Stimulated activated naive B cell treated with anti-CD40 and anti-IgM and Interleukin-4, amounts not matched to agents 10 μg/mL and 1 μg/mL and 100 μg/mL, for 72 hours (primary cell): ENCODE measurements at regions not wholly inside any gene's neighbourhood (a gene's known extent, or its start where the extent isn't known, plus 50 kb on each side); places are given as distances from the start of the nearest gene placed in this dataset.
"Not testable (repeated sequence)": the region's sequence is repeated elsewhere in the genome, so short reads cannot be mapped to it uniquely, and the experiment has no call there.

Experiments used
- ATAC-seq, 2 donors: fragments of 150-1000 bp; cut with Tn5 transposase; replicated peaks; 2 replicates each; pipeline ENCODE4 v1.10.0; 2021; ENCODE audit warnings: moderate library complexity in 1 of 2
- DNase-seq: peaks from one replicate; pipeline ENCODE4 v3.0.0; 2021
- H3K27ac Mint-ChIP-seq: one replicate; pipeline ENCODE4 v1.8.0; 2022; ENCODE audit warnings: mild to moderate bottlenecking, mixed read lengths
- H3K27me3 Mint-ChIP-seq, 2 donors: one replicate each; pipeline ENCODE4 v1.8.0; 2022; ENCODE audit warnings: mixed read lengths in 2 of 2
- H3K36me3 Mint-ChIP-seq, 2 donors: one replicate each; pipeline ENCODE4 v1.8.0; 2022; ENCODE audit warnings: mixed read lengths in 2 of 2, mild to moderate bottlenecking in 1 of 2
- H3K4me1 Mint-ChIP-seq, 2 donors: one replicate each; pipeline ENCODE4 v1.8.0; 2022; ENCODE audit warnings: mixed read lengths in 2 of 2, mild to moderate bottlenecking in 1 of 2
- H3K4me3 Mint-ChIP-seq, 2 donors: one replicate each; pipeline ENCODE4 v1.8.0; 2022; ENCODE audit warnings: mild to moderate bottlenecking in 2 of 2, mixed read lengths in 2 of 2, moderate library complexity in 1 of 2
- H3K9me3 Mint-ChIP-seq, 2 donors: one replicate each; pipeline ENCODE4 v1.8.0; 2022; ENCODE audit warnings: mixed read lengths in 2 of 2, mild to moderate bottlenecking in 1 of 2

GRCh38 chr7:112540839-112541577, 60.2 kb downstream of the LSMEM1 start:
- ATAC-seq: no peak
- Mint-ChIP-seq H3K27ac (no peak overlapping the region), H3K4me1 (no peaks in the 10 kb centered on the region), H3K4me3 (no peak overlapping the region), H3K36me3 (no peaks in the 10 kb centered on the region), H3K27me3 (peaks cover 13 to 16% of the 10 kb centered on the region in 2 donors), H3K9me3 (peaks cover 0 to 3% of the 10 kb centered on the region in 2 donors)
- no peak for DNase-seq

GRCh38 chr7:112546723-112547513, 66.1 kb downstream of the LSMEM1 start:
- Mint-ChIP-seq H3K4me1 (no peaks in the 10 kb centered on the region), H3K27ac (no peak overlapping the region), H3K4me3 (no peak overlapping the region), H3K9me3 (peaks cover 0 to 3% of the 10 kb centered on the region in 2 donors), H3K36me3 (no peaks in the 10 kb centered on the region), H3K27me3 (peaks cover 20 to 35% of the 10 kb centered on the region in 2 donors)
- no peak for DNase-seq
- no peak for ATAC-seq

GRCh38 chr7:112547916-112548315, 67.1 kb downstream of the LSMEM1 start:
- ATAC-seq (no peak), DNase-seq (no peak)

GRCh38 chr7:112550468-112551060, 69.8 kb downstream of the LSMEM1 start:
- DNase-seq (peak; percentile 21), ATAC-seq (peak; percentile 63 to 77)
- no peak overlapping the region for H3K27ac Mint-ChIP-seq
- H3K27me3 Mint-ChIP-seq: peaks cover 10 to 21% of the 10 kb centered on the region in 2 donors
- H3K4me1 Mint-ChIP-seq: no peaks in the 10 kb centered on the region
- H3K4me3 Mint-ChIP-seq: no peak overlapping the region
- H3K36me3 Mint-ChIP-seq: no peaks in the 10 kb centered on the region
- no peaks in the 10 kb centered on the region for H3K9me3 Mint-ChIP-seq

More at GRCh38 chr7:112547916-112548315, 67.1 kb downstream of the LSMEM1 start:
- no peak overlapping the region for H3K27ac Mint-ChIP-seq
- no peak overlapping the region for H3K4me3 Mint-ChIP-seq
- peaks cover 20 to 35% of the 10 kb centered on the region in 2 donors for H3K27me3 Mint-ChIP-seq
- no peaks in the 10 kb centered on the region for H3K36me3 Mint-ChIP-seq
- no peaks in the 10 kb centered on the region for H3K4me1 Mint-ChIP-seq
- peaks cover 0 to 3% of the 10 kb centered on the region in 2 donors for H3K9me3 Mint-ChIP-seq

- H3K9me3 Mint-ChIP-seq, ATAC-seq, H3K4me1 Mint-ChIP-seq, DNase-seq, H3K4me3 Mint-ChIP-seq, H3K27ac Mint-ChIP-seq, H3K36me3 Mint-ChIP-seq: not testable (repeated sequence)
- H3K27me3 Mint-ChIP-seq: peaks cover 2 to 13% of the 10 kb centered on the region in 2 donors
Measured at GRCh38 chr7:112551521-112551920, 70.7 kb downstream of the LSMEM1 start.

- H3K4me3 Mint-ChIP-seq: no peak overlapping the region
- peaks cover 7 to 8% of the 10 kb centered on the region in 2 donors for H3K4me1 Mint-ChIP-seq
- peaks cover under 1 to 2% of the 10 kb centered on the region in 2 donors for H3K27me3 Mint-ChIP-seq
- no peaks in the 10 kb centered on the region for H3K36me3 Mint-ChIP-seq
- no peak overlapping the region for H3K27ac Mint-ChIP-seq
- no peaks in the 10 kb centered on the region for H3K9me3 Mint-ChIP-seq
- ATAC-seq (no peak), DNase-seq (no peak)
Measured at GRCh38 chr7:112554591-112554990, 73.8 kb downstream of the LSMEM1 start.

GRCh38 chr7:112556633-112557032, 75.8 kb downstream of the LSMEM1 start:
- Mint-ChIP-seq H3K27ac (no peak overlapping the region), H3K9me3 (no peaks in the 10 kb centered on the region), H3K27me3 (peaks cover 15 to 17% of the 10 kb centered on the region in 2 donors), H3K4me3 (no peak overlapping the region), H3K4me1 (peaks cover 12 to 14% of the 10 kb centered on the region in 2 donors), H3K36me3 (no peaks in the 10 kb centered on the region)
- DNase-seq (no peak), ATAC-seq (peak; percentile 97 to 99)

- no peak overlapping the region for H3K27ac Mint-ChIP-seq
- H3K9me3 Mint-ChIP-seq: no peaks in the 10 kb centered on the region
- H3K4me3 Mint-ChIP-seq: no peak overlapping the region
- DNase-seq (no peak), ATAC-seq (no peak)
- peaks cover 20 to 23% of the 10 kb centered on the region in 2 donors for H3K27me3 Mint-ChIP-seq
- no peaks in the 10 kb centered on the region for H3K36me3 Mint-ChIP-seq
- H3K4me1 Mint-ChIP-seq: peaks cover under 1% of the 10 kb centered on the region in 2 donors
Measured at GRCh38 chr7:112566442-112567324, 85.9 kb downstream of the LSMEM1 start.

GRCh38 chr7:112567388-112567787, 86.6 kb downstream of the LSMEM1 start:
- Mint-ChIP-seq H3K9me3 (no peaks in the 10 kb centered on the region), H3K27ac (no peak overlapping the region), H3K36me3 (no peaks in the 10 kb centered on the region), H3K4me3 (no peak overlapping the region), H3K4me1 (peaks cover 6 to 8% of the 10 kb centered on the region in 2 donors), H3K27me3 (peaks cover 20 to 23% of the 10 kb centered on the region in 2 donors)
- ATAC-seq: no peak
- no peak for DNase-seq

GRCh38 chr7:112571852-112572607, 91.2 kb downstream of the LSMEM1 start:
- DNase-seq (no peak), ATAC-seq (peak in 1 of 2 donors; percentile 31)
- Mint-ChIP-seq H3K9me3 (peaks cover 9 to 10% of the 10 kb centered on the region in 2 donors), H3K4me1 (peaks cover 16 to 19% of the 10 kb centered on the region in 2 donors), H3K36me3 (peaks cover 2 to 3% of the 10 kb centered on the region in 2 donors), H3K4me3 (no peak overlapping the region), H3K27ac (no peak overlapping the region), H3K27me3 (peaks cover 8 to 9% of the 10 kb centered on the region in 2 donors)

- Mint-ChIP-seq H3K27me3 (peaks cover 8 to 9% of the 10 kb centered on the region in 2 donors), H3K36me3 (peaks cover 2 to 3% of the 10 kb centered on the region in 2 donors), H3K4me3 (no peak overlapping the region), H3K4me1 (peaks cover 16 to 19% of the 10 kb centered on the region in 2 donors), H3K9me3 (peaks cover 10 to 13% of the 10 kb centered on the region in 2 donors), H3K27ac (no peak overlapping the region)
- DNase-seq (no peak), ATAC-seq (peak; percentile 70 to 71)
Measured at GRCh38 chr7:112572669-112573301, 92.0 kb downstream of the LSMEM1 start.

GRCh38 chr7:112573302-112574039, 92.7 kb downstream of the LSMEM1 start:
- Mint-ChIP-seq H3K9me3 (peaks cover 10 to 13% of the 10 kb centered on the region in 2 donors), H3K4me1 (peaks cover 16 to 19% of the 10 kb centered on the region in 2 donors), H3K27ac (no peak overlapping the region), H3K4me3 (no peak overlapping the region), H3K27me3 (peaks cover 2 to 5% of the 10 kb centered on the region in 2 donors), H3K36me3 (peaks cover 2 to 3% of the 10 kb centered on the region in 2 donors)
- ATAC-seq (no peak), DNase-seq (no peak)
